Neutrophil (primary cell): ENCODE measurements at regions not wholly inside any gene's neighbourhood (a gene's known extent, or its start where the extent isn't known, plus 50 kb on each side); places are given as distances from the start of the nearest gene placed in this dataset.

Source experiments
- H3K27ac ChIP-seq: fragments of 200-600 bp; sonication (generic); 2 replicates; pipeline ENCODE4 v1.5.1; 2016; ENCODE audit warnings: mild to moderate bottlenecking, moderate library complexity
- H3K27me3 ChIP-seq: fragments of 200-600 bp; sonication (generic); 2 replicates; pipeline ENCODE4 v1.6.0; 2016; ENCODE audit warnings: mild to moderate bottlenecking
- H3K36me3 ChIP-seq: fragments of 200-600 bp; sonication (generic); 2 replicates; pipeline ENCODE4 v1.5.1; 2017
- H3K4me1 ChIP-seq, 2 experiments: fragments of 200-600 bp in 1 of 2; sonication (generic) in 1 of 2; 1 replicate in 1 of 2; 2 replicates in 1 of 2; pipeline versions ENCODE4 v1.5.1 to v1.6.1; 2013 to 2016; ENCODE audit warnings: low read depth in 1 of 2, low read length in 1 of 2, mild to moderate bottlenecking in 1 of 2, moderate library complexity in 1 of 2; ENCODE audit not compliant: control insufficient read depth in 1 of 2, insufficient read depth in 1 of 2
- H3K4me3 ChIP-seq, 2 experiments: fragments of 200-600 bp in 1 of 2; sonication (generic) in 1 of 2; 1 replicate in 1 of 2; 2 replicates in 1 of 2; pipeline ENCODE4 v1.5.1; 2013 to 2016; ENCODE audit warnings: low read depth in 1 of 2, low read length in 1 of 2, mild to moderate bottlenecking in 1 of 2, moderate library complexity in 1 of 2
- H3K9me3 ChIP-seq: fragments of 200-600 bp; sonication (generic); 2 replicates; pipeline ENCODE4 v1.5.1; 2016
- CTCF ChIP-seq: fragments of 200-600 bp; sonication (generic); IDR thresholded peaks from 2 replicates; pipeline ENCODE4 v1.5.1; 2016; ENCODE audit warnings: antibody characterized with exemption

GRCh38 chr10:78384049-78384431 is 350.4 kb downstream of the RPS24 start:
- Histone ChIP-seq H3K4me3 (no peak overlapping the region), H3K9me3 (no peaks in the 10 kb centered on the region), H3K36me3 (no peaks in the 10 kb centered on the region), H3K27ac (no peak overlapping the region), H3K27me3 (no peaks in the 10 kb centered on the region), H3K4me1 (no peaks in the 10 kb centered on the region)
- no peak for TF ChIP-seq CTCF

- H3K4me3 ChIP-seq: no peak overlapping the region
- H3K27ac ChIP-seq: no peak overlapping the region
- no peaks in the 10 kb centered on the region for H3K9me3 ChIP-seq
- H3K4me1 ChIP-seq: no peaks in the 10 kb centered on the region
- H3K27me3 ChIP-seq: no peaks in the 10 kb centered on the region
- TF ChIP-seq CTCF: no peak
- H3K36me3 ChIP-seq: no peaks in the 10 kb centered on the region
Measured at GRCh38 chr10:78385599-78385998, 351.9 kb downstream of the RPS24 start.

- no peaks in the 10 kb centered on the region for H3K27me3 ChIP-seq
- no peaks in the 10 kb centered on the region for H3K9me3 ChIP-seq
- no peaks in the 10 kb centered on the region for H3K4me1 ChIP-seq
- H3K36me3 ChIP-seq: no peaks in the 10 kb centered on the region
- no peak for TF ChIP-seq CTCF
- H3K27ac ChIP-seq: no peak overlapping the region
- H3K4me3 ChIP-seq: no peak overlapping the region
Measured at GRCh38 chr10:78386509-78386908, 352.8 kb downstream of the RPS24 start.

GRCh38 chr10:78388331-78389050 is 354.8 kb downstream of the RPS24 start:
- H3K4me1 ChIP-seq: no peaks in the 10 kb centered on the region
- H3K27ac ChIP-seq: no peak overlapping the region
- TF ChIP-seq CTCF: no peak
- H3K4me3 ChIP-seq: no peak overlapping the region
- no peaks in the 10 kb centered on the region for H3K27me3 ChIP-seq
- no peaks in the 10 kb centered on the region for H3K36me3 ChIP-seq
- no peaks in the 10 kb centered on the region for H3K9me3 ChIP-seq

GRCh38 chr10:78389419-78389818 is 355.8 kb downstream of the RPS24 start:
- Histone ChIP-seq H3K27me3 (no peaks in the 10 kb centered on the region), H3K4me3 (no peak overlapping the region), H3K9me3 (no peaks in the 10 kb centered on the region), H3K36me3 (no peaks in the 10 kb centered on the region), H3K4me1 (no peaks in the 10 kb centered on the region), H3K27ac (no peak overlapping the region)
- no peak for TF ChIP-seq CTCF
